HG03025 (cell line): ENCODE measurements at regions not wholly inside any gene's neighbourhood (a gene's known extent, or its start where the extent isn't known, plus 50 kb on each side); places are given as distances from the start of the nearest gene placed in this dataset.

Experiments used
- ATAC-seq: cut with Tn5 transposase; IDR thresholded peaks from one replicate; pipeline ENCODE4 v1.9.1; 2021; ENCODE audit warnings: mild to moderate bottlenecking, moderate library complexity; ENCODE audit not compliant: unreplicated experiment, low FRiP score

DNA sequence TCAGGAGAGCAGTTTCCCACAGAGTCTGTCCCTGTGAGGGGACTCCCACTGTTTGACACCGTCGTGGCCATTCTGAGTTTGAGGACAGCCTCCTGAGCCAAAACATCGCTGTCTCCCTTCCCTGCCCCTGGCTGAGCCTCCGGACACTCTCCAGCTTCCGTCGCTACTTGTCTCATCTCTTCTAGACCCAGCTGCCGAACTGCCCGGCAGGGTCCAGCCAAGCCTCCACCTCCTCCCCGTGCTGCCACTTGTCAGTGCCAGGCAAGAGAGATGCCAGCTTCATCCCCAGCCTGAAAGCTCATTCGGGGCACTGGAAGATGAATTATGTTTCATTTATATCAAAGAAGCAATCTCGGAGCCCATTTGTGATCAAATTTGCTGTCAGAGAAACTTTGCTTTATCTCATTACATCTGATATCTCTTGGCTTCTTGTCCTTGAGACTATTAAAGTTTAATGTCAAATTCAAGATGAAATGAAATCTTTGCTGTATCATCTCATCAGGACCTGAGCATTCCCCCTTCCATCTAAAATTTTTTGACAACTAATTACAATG, 283.9 kb downstream of the BUD13 start:
- no peak for ATAC-seq

DNA sequence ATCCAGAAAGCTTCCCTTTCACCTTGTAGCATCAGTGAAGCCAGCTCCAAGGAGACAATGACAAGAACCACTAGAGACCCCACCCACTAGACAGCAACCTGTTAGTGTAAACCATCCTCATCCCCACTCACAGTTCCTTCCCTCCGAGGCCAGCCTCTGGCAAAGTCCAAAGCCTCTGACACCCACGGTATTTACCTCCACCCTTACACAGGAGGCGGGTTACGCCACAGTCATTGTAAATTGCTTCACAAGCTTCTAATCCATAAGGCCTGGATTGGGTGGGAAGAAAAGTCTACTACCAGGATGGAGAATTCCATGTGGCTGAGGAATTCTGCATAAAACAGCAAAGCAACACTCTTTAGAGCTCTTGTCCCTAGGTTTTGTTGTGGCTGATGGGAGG, 287.4 kb downstream of the BUD13 start:
- no peak for ATAC-seq

DNA sequence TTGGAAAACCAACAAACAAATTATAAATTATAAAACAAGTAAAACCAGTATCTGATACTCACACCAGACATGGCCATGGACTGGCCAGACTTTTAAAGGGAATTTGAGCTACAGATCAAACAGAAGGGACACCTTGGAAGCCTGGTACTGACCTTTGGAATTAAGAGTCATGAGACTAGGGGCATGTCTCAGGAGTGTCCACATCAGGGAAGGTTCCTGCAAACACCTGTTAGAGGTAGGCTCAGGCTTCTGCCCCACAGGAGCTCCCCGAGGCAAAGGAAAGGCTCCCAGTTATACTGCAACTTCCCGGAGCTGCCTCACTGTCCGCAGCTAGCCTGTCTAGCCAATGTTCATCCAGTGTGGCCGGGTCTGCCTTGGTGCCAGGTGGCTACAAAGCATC, 290.1 kb downstream of the BUD13 start:
- no peak for ATAC-seq

DNA sequence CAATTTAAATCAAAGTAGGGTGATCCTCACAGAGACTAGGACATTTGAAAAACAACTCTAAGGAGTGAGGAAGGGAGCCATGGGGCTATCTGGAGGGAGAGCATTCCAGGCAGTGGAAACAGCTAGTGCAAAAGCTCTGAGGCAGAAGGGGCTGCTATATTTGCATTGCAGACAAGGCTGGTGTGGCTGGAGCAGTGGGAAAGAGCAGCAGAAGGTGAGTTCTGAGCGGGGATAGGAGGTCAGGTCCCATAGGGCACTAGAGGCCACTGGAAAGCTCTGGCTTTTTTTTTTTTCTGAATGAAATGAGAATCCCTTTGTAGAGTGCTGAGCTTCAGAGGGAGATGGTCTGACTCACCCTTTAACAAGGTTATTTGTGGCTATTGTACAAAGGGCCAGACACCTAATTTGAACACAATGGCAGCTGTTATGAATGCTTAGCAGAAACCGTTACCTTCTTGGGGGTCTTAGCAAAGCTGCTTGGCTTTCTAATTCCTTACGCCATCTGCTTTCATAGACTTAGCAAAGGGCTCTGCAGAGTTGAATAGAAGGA, 291.6 kb downstream of the BUD13 start:
- no peak for ATAC-seq

DNA sequence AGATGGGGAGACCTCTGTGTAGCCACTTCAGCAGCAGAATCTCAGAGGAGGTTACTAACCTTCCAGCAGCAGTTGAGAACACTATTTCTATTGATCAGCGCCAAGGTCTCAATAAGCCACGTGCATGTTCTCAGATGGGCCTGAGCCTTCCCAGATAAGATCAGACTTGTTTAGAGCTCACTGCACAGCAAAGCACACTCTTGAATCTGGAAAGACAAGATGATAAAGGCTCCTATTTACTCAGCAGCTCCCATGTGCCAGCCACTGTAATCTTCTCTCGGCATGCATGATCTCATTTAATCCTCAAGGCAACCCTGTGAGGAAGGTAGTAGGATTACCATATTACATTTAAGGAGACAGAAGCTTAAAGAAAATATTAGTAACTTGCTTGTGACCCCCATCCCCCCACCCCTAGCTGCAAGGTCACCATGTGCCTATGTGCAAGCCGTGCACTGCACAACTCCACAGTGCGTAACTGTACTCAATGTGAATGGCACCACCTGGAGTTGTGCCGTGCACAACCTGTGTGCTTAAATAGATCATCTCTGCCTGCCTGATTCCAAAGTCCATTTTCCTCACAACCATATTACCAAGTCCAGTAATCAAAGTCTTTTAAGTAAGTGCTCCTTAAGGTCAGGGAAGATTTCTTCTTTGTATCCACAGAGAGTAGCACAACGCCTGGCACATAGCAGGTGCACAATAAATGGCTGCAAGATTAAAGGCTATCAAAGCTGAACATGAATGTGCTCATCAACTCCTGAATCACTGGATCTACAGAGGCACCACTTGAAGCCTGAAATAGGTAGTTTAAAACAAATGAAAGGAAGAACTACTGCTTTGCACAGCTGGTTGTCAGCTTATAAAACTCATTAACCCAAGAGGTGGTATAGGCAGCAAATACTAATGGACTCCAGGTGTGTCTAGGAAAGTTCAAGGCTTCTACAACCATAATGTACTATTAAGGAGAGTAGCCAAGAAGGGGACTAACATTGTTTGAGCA, 293.8 kb downstream of the BUD13 start:
- ATAC-seq = no peak

DNA sequence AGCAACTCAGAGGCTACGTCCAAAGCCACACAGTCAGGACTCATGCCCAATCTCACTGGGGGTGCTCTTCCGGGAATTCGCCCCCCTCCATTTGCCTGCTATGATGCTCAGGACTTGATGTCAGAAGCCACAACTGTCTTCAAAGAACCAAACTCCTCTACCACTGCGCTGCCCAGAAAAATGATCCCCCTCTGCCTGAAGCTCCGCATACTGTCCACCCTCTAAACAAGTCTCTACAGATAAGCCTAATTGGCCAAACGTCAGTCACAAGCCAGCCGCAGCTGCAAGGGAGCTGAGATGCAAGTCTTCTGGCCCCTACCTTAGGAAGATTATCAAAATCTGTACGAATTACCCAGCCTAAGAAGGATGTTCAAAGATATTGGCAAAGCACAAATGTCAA, 294.6 kb downstream of the BUD13 start:
- ATAC-seq = no peak

DNA sequence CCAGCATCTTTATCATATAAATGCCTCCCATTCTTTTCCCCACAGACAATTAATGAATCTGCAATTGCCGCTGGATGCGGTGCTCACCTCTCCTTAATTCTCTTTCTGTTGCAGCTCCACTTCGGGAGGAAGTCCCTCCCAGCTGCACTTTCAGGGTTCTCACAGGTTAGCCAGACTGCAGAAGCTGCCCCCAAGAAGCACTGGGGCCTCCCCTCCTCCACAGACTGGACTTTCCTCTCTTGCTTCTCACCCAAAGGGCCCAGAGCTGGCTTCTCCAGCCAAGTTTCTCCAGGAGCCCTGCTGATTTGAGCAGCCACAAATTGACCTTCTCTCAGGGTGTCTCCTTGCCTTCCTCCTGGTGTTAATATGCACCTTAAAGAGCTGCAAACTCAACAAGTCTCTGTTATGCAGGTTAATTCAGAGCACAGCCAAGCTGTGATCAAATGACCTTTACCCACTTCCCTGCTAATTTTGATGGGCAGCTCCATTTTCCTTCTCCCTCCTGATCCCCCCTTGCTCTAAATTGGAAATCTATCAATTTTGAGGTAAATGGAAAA, 298.9 kb downstream of the BUD13 start:
- no peak for ATAC-seq

DNA sequence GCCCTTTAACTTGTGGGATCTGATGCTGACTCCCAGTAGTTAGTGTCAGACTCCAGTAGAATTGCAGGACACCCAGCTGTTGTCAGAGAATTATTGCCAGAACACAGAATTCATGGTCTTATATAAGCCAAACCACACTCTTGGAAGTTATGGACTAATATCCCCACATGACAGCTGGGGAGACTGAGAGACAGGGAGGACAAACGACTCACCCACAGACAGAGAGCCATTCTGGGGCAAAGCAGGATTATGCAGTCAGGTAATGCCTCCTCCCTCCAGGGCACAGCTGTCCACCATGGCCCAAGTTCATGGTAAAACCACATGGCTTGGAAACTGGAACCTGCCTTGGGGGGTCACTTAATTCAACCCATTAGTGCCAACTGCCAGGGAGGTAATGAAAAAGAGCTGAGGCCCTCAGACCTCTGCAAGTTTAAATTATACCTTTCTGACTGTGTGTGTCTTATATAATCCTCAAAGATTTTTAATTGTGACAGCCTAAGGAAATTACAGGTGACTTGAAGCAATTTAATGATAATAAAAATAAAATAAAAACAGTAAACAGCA, 299.5 kb downstream of the BUD13 start:
- ATAC-seq = no peak

DNA sequence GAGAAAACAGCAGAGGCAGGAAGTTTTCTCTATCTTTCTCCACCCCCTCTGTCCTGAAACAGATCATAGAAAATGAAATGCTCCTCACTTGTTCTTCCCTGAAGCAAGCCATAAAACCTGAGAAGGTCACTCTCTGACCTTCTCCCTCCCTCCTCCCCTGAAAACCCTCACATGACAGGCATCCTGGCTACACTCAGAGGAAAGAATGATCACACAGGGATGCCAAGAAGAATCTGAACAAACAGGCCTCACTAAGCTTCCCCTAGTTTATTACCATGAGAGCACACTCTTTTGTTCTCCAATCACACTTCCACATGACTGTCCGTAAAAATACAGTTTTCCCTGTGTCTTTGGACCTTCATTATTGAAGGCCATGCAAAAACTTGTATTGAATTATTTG, 300.1 kb downstream of the BUD13 start:
- no peak for ATAC-seq

DNA sequence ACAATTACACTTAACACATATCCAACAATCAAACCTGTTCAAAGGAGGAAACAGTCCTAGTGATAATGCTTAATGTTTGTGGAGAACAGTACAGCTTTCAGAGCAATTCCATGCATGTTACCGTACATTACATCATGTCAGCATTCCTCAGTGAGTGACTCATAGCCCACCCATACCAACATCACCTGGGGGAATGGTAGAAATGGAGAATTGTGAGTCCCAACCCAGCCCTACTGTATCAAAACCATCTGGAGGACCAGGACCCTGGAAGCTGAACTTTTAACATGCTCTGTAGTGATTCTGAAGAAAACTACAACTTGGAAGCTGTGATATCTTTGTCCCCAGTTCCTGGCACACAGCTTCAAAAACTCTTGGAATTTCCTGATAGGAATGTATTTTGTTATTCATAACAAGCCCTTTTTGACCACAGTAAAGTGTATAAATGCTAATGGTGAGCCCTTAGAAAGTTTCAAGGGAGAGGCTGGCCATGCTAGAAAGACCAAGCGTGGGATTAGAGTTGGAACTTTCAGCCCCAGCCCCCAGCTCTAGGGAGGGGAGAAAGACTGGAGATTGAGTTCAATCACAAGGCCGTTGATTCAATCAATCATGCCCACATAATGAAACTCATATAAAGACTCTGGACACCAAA, 301.1 kb downstream of the BUD13 start:
- ATAC-seq = no peak

DNA sequence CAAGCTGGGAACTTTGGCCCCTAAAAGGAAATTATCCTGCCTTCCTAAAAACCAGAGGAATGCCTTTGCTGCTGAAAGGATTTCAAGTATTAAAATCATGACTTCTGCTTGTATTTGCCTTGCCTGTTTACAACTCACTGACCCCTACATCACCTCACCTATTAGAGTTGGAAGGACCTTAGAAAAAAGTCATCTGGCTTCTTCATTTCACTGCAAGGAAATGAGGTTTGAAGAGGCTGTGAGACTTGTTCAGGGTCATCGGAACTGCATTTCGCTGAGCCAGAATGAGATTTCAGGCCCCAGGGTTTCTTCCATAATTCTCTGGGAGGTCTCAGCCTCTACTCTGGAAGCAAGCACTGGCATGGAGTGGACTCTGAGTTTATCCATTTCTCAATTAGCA, 304.1 kb downstream of the BUD13 start:
- no peak for ATAC-seq

DNA sequence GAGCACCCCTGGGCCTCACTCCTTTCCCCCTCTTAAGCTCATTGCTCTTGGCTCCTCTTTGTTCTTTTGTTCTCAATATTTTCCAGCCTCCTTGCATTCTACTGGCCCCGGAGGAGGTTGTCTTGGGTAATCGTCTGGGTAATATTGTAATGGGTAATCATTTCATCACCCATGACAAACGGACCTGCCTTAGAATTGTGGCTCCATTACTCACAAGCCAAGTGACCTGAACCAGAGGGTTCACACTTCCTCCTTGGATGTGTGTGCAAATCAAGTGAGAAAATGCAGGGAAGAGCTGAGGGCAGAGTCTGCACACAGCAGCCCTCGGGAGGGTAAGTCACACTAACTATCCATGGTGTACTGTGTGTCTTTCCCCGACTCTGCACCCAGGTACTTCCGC, 305.0 kb downstream of the BUD13 start:
- no peak for ATAC-seq

DNA sequence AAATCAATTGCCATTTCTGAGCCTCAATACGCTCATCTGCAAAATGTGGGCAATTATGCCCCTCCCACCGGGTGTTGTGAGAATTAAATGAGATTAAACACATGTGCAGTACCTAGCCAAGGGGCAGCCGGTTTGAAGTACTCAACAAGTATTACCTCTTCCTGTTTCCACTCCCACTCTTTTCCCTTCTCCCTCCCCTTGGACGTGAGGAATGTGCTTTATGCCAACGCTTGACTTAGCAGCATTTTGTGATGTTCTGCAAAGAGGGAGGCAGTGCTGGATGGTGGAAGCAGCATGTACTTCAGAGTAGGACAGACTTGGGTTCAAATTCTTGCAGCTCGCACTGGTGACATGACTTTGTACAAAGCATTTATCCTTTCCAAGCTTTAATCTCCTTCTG, 306.0 kb downstream of the BUD13 start:
- ATAC-seq = no peak

DNA sequence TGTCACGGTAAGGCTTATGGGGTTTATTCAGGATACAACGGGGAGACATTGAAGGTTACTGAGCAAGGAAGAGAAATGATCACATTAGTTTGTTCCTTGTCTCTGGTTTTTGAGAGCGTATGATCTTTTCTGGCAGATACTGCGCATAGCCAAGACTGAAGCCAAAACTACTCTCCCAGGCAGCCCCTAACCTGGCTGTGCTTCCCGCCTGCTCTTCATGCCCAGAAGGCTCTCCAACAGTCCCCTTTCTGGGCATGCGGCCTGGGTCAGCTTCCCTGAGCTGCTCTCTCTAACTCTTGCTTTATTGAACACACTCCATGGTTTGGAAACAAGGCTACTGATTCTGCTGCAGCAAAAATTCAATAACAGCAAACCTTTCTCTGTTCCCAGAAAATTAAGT, 306.6 kb downstream of the BUD13 start:
- ATAC-seq = no peak

DNA sequence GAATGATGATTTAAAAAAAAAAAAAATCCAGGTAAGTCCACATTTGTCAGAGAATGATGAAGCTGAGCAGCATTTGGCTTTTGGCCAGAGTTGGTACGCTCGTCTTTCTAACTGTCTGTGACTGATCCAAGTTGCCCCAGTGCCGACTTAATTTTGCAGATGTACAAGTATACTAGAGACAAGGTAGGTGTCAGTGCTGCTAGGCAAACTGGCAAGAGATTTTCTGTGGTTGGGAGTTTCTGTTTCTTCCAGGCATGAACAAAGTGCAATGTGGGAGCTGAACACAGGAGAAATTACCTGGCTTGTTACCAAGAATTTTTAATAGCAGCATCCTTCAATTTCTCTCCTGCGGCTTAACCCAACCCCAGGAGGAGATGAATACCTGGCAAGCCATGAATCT, 307.7 kb downstream of the BUD13 start:
- ATAC-seq = no peak

DNA sequence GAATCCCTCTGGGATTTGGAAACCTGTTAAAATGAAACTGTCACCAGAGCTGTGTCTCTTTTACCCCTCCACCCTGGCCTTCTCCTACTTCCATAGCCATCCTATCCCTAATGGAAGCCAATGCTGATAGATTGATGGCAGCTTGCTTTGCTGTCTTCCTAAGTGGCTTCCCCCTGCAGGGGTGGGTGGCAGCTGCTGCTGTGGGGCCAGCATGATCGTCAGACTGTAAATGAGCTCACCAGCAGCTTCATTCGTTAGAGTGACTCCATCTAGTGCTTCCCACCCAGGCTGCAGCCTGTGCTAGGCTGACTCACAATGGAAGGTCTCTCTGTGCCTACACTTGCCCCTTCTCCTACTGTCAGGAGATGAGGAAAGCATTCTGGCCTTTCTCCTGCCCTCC, 311.0 kb downstream of the BUD13 start:
- no peak for ATAC-seq

DNA sequence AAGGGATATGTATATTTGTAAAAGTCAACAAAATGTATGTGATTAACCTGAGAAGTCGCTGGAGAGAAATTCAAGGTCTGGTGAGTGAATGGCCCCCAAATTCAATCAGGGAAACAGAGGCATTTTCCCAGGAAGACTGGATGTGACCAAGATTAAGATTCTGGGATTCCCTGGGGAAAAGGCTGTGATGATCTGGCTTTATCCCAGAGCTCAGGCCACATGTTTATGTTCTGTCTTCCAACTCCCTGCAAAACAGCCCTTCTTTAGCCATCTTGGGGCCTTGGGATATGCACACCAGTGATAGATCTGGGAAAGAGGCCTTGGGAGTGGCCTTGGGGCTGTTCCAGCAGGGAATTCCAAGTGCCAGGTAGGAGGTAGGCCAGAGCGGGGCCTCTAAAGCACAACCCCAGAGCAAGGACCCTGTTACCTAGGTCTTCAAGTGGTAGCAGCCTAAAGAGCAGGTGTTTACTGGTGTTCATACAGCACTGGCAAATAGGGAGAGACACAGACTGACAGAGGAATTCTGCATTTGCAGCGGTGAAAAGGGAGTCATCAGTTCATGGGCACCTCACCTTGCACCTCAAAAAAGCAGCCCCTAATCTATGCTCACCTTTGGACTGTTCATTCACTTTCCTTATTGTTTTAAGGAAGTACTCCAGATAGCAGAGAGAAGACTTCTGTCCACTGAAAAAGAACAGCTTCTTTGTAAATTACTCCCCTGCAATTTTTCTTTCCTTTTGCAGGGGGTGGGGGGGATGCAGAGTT, 312.4 kb downstream of the BUD13 start:
- ATAC-seq = no peak

DNA sequence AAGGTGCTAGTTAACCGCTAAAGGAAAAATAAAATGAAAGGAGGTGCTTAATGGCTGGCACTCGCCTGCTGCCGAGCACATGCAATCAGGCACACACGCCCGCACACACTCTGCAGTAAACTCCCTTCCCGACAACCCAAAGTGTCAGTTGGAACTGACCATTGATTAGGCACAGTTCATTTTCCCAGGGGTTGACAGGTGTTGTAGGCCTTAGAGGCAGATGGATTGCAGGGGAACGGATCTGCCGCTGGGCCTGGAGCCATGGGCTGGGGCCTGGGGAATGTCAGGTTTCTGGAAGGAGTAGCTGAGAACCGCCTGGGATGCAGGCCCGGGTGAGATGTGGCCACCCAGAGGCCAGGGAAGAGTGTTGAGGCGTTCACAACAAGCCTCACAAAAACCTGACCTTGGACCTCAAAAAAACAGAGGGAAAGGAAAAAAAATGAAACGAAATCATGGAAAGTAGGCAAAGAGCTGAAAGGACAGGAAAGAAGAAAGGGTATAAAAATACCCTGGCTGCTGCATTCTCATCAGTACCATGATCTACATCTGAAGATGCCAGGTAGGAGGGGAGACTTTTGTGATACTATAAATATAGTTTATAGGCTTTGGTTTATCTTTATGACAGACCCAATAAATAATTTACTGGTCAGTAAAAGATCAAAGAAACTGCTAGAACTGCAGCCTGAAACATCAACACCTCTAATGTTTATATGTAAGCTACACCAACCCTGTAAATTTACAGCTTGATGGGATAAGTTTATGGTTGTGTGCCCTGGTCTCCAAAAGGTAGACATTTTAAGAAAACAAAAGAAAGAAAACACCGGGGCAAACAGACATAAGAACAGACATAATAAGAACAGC, 313.4 kb downstream of the BUD13 start:
- no peak for ATAC-seq

DNA sequence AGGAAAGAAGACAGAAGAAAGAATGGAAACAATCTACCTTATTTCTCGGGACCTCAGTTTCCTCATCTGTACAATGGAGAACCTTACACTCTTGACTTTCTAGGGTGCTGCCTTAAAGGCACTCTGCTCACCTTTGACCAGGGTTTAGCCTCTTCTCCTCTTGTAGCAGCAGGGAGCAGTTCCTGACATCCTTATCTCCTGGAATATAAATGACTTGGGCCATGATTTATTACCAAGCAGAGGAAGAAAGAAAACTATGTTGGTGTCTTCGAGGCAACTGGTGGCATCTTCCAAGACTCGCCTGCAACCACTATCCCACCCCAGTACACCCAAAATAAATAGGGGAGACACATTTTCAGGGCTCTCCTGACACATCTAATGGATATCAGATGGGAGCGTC, 314.2 kb downstream of the BUD13 start:
- ATAC-seq = no peak
